Naive B cell (primary cell): ENCODE measurements at regions not wholly inside any gene's neighbourhood (a gene's known extent, or its start where the extent isn't known, plus 50 kb on each side); places are given as distances from the start of the nearest gene placed in this dataset.

Experiments used
- ATAC-seq, 2 donors: fragments of 150-1000 bp; cut with Tn5 transposase; 2 replicates each; pipeline ENCODE4 v1.10.0; 2021; ENCODE audit warnings: low read depth in 2 of 2, mild to moderate bottlenecking in 2 of 2, moderate library complexity in 2 of 2
- DNase-seq: peaks from one replicate; pipeline ENCODE4 v3.0.0; 2022
- H3K27ac Mint-ChIP-seq, 6 donors: one replicate each; pipeline ENCODE4 v1.8.0; 2020 to 2022; ENCODE audit warnings: mild to moderate bottlenecking in 6 of 6, mixed read lengths in 6 of 6, moderate library complexity in 5 of 6, inconsistent platforms in 2 of 6
- H3K27me3 Mint-ChIP-seq, 3 donors: one replicate each; pipeline ENCODE4 v1.8.0; 2021 to 2022; ENCODE audit warnings: mixed read lengths in 3 of 3, mild to moderate bottlenecking in 1 of 3
- H3K36me3 Mint-ChIP-seq, 2 donors: one replicate each; pipeline ENCODE4 v1.8.0; 2020 to 2022; ENCODE audit warnings: mixed read lengths in 2 of 2, inconsistent platforms in 1 of 2, mild to moderate bottlenecking in 1 of 2
- H3K4me1 Mint-ChIP-seq, 3 donors: one replicate each; pipeline ENCODE4 v1.8.0; 2020 to 2022; ENCODE audit warnings: mixed read lengths in 3 of 3, inconsistent platforms in 1 of 3, mild to moderate bottlenecking in 1 of 3, moderate library complexity in 1 of 3
- H3K4me3 Mint-ChIP-seq, 8 donors: one replicate each; pipeline ENCODE4 v1.8.0; 2020 to 2022; ENCODE audit warnings: mild to moderate bottlenecking in 8 of 8, mixed read lengths in 8 of 8, moderate library complexity in 8 of 8, inconsistent platforms in 2 of 8
- H3K9me3 Mint-ChIP-seq, 7 donors: one replicate each; pipeline ENCODE4 v1.8.0; 2020 to 2022; ENCODE audit warnings: mixed read lengths in 7 of 7, mild to moderate bottlenecking in 5 of 7, inconsistent platforms in 2 of 7, moderate library complexity in 1 of 7

- no peak overlapping the region for H3K4me3 Mint-ChIP-seq
- peaks cover 5 to 30% (median 13%) of the 10 kb centered on the region in 7 donors for H3K9me3 Mint-ChIP-seq
- no peaks in the 10 kb centered on the region for H3K27me3 Mint-ChIP-seq
- no peaks in the 10 kb centered on the region for H3K36me3 Mint-ChIP-seq
- no peak overlapping the region for H3K27ac Mint-ChIP-seq
- no peak for DNase-seq
- no peak for ATAC-seq
- no peaks in the 10 kb centered on the region for H3K4me1 Mint-ChIP-seq
Measured at GRCh38 chr15:54884312-54884711, 312.4 kb downstream of the RSL24D1 start.

GRCh38 chr15:54859982-54860381 lies 336.8 kb downstream of the RSL24D1 start:
- no peak overlapping the region for H3K27ac Mint-ChIP-seq

GRCh38 chr15:54854667-54855066 lies 342.1 kb downstream of the RSL24D1 start:
- DNase-seq: no peak
- H3K27me3 Mint-ChIP-seq: no peaks in the 10 kb centered on the region
- no peak overlapping the region for H3K4me3 Mint-ChIP-seq
- no peak overlapping the region for H3K27ac Mint-ChIP-seq
- peaks cover 0 to 4% of the 10 kb centered on the region in 2 donors for H3K36me3 Mint-ChIP-seq
- H3K9me3 Mint-ChIP-seq: peaks cover 12 to 34% (median 24%) of the 10 kb centered on the region in 7 donors
- no peaks in the 10 kb centered on the region for H3K4me1 Mint-ChIP-seq
- no peak for ATAC-seq

More at GRCh38 chr15:54859982-54860381, 336.8 kb downstream of the RSL24D1 start:
- Mint-ChIP-seq H3K36me3 (peaks cover 0 to 6% of the 10 kb centered on the region in 2 donors), H3K27me3 (peaks cover 0 to 5% (median 0%) of the 10 kb centered on the region in 3 donors), H3K4me3 (no peak overlapping the region), H3K4me1 (no peaks in the 10 kb centered on the region), H3K9me3 (peaks cover 9 to 56% (median 26%) of the 10 kb centered on the region in 7 donors)
- ATAC-seq (no peak), DNase-seq (no peak)

- H3K4me1 Mint-ChIP-seq: no peaks in the 10 kb centered on the region
- no peak for DNase-seq
- no peak overlapping the region for H3K4me3 Mint-ChIP-seq
- H3K36me3 Mint-ChIP-seq: peaks cover 0 to 4% of the 10 kb centered on the region in 2 donors
- peaks cover 5 to 15% (median 8%) of the 10 kb centered on the region in 7 donors for H3K9me3 Mint-ChIP-seq
- H3K27me3 Mint-ChIP-seq: no peaks in the 10 kb centered on the region
- ATAC-seq: no peak
- no peak overlapping the region for H3K27ac Mint-ChIP-seq
Measured at GRCh38 chr15:54850101-54850500, 346.6 kb downstream of the RSL24D1 start.

DNA sequence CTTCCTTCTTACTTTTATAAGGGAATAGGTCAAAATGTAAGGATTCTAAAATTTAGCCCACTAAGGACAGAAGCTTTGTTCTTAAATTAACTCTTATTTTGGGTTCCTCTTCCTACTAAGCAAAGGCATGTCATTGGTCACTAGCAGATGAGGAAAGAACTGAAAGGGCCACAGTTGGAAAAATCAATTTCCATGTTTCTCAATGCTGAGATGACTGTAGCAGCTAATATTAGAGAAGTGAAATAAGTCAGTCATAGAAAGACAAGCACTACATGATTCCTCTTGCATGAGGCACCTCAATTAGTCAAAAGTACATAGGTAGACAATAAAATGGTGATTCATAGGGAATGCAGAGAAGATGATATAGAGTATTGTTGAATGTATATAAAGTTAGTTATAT lies 353.7 kb downstream of the RSL24D1 start:
- Mint-ChIP-seq H3K9me3 (peaks cover 0 to 3% (median 0%) of the 10 kb centered on the region in 7 donors), H3K27me3 (peaks cover 0 to 7% (median 0%) of the 10 kb centered on the region in 3 donors), H3K4me1 (no peaks in the 10 kb centered on the region), H3K4me3 (no peak overlapping the region), H3K27ac (no peak overlapping the region), H3K36me3 (no peaks in the 10 kb centered on the region)
- ATAC-seq (no peak), DNase-seq (no peak)

DNA sequence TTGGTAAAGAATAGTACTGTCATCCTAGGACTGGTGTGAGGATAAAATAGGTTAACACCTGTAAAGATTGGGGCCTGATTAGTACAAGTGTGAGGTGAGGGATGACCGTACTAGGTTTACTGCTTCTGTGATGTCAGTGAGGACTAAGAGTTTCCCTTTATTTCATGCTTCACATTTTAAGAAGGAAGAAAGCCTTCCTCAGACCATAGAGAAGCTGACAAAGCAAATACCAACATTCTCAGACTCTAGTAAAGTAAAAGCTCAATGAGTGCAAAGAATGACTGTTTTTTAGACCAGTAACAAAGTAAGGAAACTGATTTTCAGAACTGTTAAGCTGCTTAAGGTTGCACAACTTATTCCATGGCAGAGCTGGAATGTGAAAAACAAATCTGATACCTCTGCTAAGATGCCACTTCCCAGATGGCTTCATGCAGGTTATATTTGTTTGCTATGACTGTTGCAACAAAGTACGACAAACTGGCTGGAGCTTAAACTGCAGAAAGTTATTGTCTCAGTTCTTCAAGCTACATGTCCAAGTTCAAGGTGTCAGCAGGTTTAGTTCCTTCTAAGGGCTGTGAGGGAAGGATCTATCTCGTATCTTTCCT lies 354.9 kb downstream of the RSL24D1 start:
- Mint-ChIP-seq H3K27ac (no peak overlapping the region), H3K4me3 (no peak overlapping the region)

DNA sequence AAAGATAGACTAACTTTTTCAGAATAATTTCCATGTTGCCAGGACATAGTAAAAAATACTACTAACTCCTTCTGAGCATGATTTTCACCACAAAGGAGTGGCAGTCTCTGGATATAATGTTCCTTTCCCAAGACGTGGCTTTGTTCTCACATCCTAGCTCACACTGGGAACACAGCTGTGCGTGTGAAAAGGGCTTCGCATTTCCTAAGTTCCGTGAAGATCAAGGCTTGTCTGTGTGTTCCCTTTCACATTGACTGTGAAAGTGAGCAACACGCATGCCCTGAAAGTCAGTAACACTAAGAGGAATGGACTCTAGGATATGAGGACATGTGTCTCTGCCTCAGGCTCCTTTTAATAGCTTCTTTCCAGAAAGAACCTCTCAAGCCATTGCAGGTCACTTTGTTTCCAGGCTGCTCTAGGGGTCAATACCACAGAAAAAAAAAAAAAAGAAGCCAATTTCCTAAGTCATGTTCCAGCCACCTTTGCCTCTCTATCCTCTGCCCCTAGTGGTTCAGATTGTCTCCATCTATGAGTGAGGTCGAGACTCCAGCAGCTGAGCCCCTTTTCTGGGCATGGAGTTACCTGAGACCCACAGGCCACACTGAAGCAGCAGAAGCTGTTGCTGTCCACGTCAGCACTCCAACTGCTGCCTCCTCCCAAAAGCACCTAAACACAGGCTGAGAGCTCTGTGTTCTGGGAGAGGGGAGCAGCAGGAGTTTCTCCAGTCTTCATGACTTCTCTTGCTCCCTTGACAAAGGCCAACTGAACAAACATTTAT lies 355.9 kb downstream of the RSL24D1 start:
- Mint-ChIP-seq H3K27ac (no peak overlapping the region), H3K27me3 (peaks cover 0 to 7% (median 0%) of the 10 kb centered on the region in 3 donors), H3K36me3 (no peaks in the 10 kb centered on the region), H3K4me1 (no peaks in the 10 kb centered on the region), H3K9me3 (peaks cover 0 to 2% (median 0%) of the 10 kb centered on the region in 7 donors), H3K4me3 (no peak overlapping the region)
- ATAC-seq (no peak), DNase-seq (no peak)

More for the DNA sequence above, 354.9 kb downstream of the RSL24D1 start:
- ATAC-seq: no peak
- H3K36me3 Mint-ChIP-seq: no peaks in the 10 kb centered on the region
- H3K27me3 Mint-ChIP-seq: peaks cover 0 to 7% (median 0%) of the 10 kb centered on the region in 3 donors
- H3K4me1 Mint-ChIP-seq: no peaks in the 10 kb centered on the region
- peaks cover 0 to 3% (median 0%) of the 10 kb centered on the region in 7 donors for H3K9me3 Mint-ChIP-seq
- no peak for DNase-seq

GRCh38 chr15:54839379-54839778 lies 357.4 kb downstream of the RSL24D1 start:
- H3K36me3 Mint-ChIP-seq: no peaks in the 10 kb centered on the region

GRCh38 chr15:54836052-54836795 lies 360.5 kb downstream of the RSL24D1 start:
- H3K27me3 Mint-ChIP-seq: peaks cover 0 to 7% (median 3%) of the 10 kb centered on the region in 3 donors
- ATAC-seq: no peak
- no peaks in the 10 kb centered on the region for H3K36me3 Mint-ChIP-seq
- no peak overlapping the region for H3K27ac Mint-ChIP-seq
- H3K4me3 Mint-ChIP-seq: no peak overlapping the region
- no peaks in the 10 kb centered on the region for H3K4me1 Mint-ChIP-seq
- peaks cover 0 to 2% (median 0%) of the 10 kb centered on the region in 7 donors for H3K9me3 Mint-ChIP-seq
- DNase-seq: no peak

More at GRCh38 chr15:54839379-54839778, 357.4 kb downstream of the RSL24D1 start:
- no peaks in the 10 kb centered on the region for H3K4me1 Mint-ChIP-seq
- H3K27me3 Mint-ChIP-seq: peaks cover 0 to 7% (median 3%) of the 10 kb centered on the region in 3 donors
- peaks cover 0 to 2% (median 0%) of the 10 kb centered on the region in 7 donors for H3K9me3 Mint-ChIP-seq
- DNase-seq (no peak), ATAC-seq (no peak)
- no peak overlapping the region for H3K27ac Mint-ChIP-seq
- H3K4me3 Mint-ChIP-seq: no peak overlapping the region

DNA sequence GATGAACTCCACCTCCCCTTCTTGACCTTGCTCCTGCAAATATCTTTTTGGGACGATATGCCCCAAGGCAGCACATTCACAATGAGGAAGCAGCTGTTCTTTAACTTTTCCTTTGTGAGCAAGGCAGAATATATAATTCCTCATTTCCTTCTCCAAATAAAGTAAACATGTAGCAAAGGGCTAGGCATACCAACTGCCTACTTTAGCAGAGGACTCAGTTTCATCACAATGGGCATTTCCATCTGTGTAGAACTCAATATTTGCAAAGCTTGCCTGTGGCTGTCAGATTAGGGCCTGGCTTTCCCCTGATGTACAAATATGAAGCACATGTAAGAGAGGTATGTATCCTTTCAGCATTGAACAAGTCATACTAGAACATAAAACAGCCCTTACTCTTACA lies 366.9 kb downstream of the RSL24D1 start:
- Mint-ChIP-seq H3K27ac (no peak overlapping the region), H3K4me3 (no peak overlapping the region), H3K4me1 (no peaks in the 10 kb centered on the region), H3K36me3 (no peaks in the 10 kb centered on the region), H3K27me3 (peaks cover 0 to 3% (median 0%) of the 10 kb centered on the region in 3 donors), H3K9me3 (peaks cover 0 to 31% (median 7%) of the 10 kb centered on the region in 7 donors)
- ATAC-seq (no peak), DNase-seq (no peak)

- Mint-ChIP-seq H3K27ac (no peak overlapping the region), H3K4me1 (no peaks in the 10 kb centered on the region), H3K9me3 (peaks cover 0 to 24% (median 8%) of the 10 kb centered on the region in 7 donors), H3K4me3 (no peak overlapping the region), H3K27me3 (no peaks in the 10 kb centered on the region), H3K36me3 (no peaks in the 10 kb centered on the region)
- DNase-seq: no peak
- ATAC-seq: no peak
Measured at GRCh38 chr15:54820811-54821210, 375.9 kb downstream of the RSL24D1 start.

DNA sequence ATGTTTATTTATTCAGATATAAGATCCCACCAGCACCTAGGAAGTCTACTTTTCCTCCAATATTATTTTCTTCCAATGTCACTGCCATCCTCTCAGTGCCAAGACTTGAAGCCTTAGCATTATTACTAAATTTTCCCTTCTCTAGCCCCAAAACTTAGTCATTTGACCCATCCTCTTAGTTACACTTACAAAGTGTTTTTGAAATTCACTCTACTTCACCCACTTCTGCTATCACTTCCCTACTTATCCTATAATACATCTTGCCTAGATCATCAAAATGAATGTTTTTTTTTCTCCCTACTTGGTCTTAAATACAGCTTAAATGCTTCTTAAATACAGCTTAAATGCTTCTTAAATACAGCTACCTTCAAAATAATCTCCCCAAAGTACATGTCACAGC lies 376.6 kb downstream of the RSL24D1 start:
- Mint-ChIP-seq H3K9me3 (peaks cover 0 to 23% (median 7%) of the 10 kb centered on the region in 7 donors), H3K27me3 (no peaks in the 10 kb centered on the region), H3K27ac (peak overlapping the region in 1 of 6 donors; percentile 29), H3K4me1 (no peaks in the 10 kb centered on the region), H3K4me3 (no peak overlapping the region), H3K36me3 (no peaks in the 10 kb centered on the region)
- DNase-seq (no peak), ATAC-seq (no peak)

- Mint-ChIP-seq H3K4me3 (no peak overlapping the region), H3K27ac (no peak overlapping the region), H3K9me3 (peaks cover 5 to 24% (median 18%) of the 10 kb centered on the region in 7 donors), H3K36me3 (no peaks in the 10 kb centered on the region), H3K4me1 (no peaks in the 10 kb centered on the region), H3K27me3 (no peaks in the 10 kb centered on the region)
- DNase-seq (no peak), ATAC-seq (no peak)
Measured at GRCh38 chr15:54816401-54816800, 380.3 kb downstream of the RSL24D1 start.
